ENCODE measurements at regions not wholly inside any gene's neighbourhood (a gene's known extent, or its start where the extent isn't known, plus 50 kb on each side); places are given as distances from the start of the nearest gene placed in this dataset.
"Not testable (repeated sequence)": the region's sequence is repeated elsewhere in the genome, so short reads cannot be mapped to it uniquely, and the experiment has no call there.

GRCh38 chr9:90162326-90162725, 480.3 kb downstream of the DIRAS2 start:
- no peak overlapping the region for H3K27ac ChIP-seq (ENCODE audit: low read depth in 1 of 2, low read length in 2 of 2)
- TF ChIP-seq CTCF (IDR thresholded peaks at IDR 0.05) = no peak
- no peaks in the 10 kb centered on the region for H3K27me3 ChIP-seq (ENCODE audit: control insufficient read depth in 1 of 2, insufficient read depth in 2 of 2, low read length in 2 of 2)
- ChIA-PET POLR2A (no interaction called here), CTCF (no interaction called here)
- Mint-ChIP-seq H3K36me3 (ENCODE audit: low read depth) (no peaks in the 10 kb centered on the region), H3K27ac (no peak overlapping the region), H3K27me3 (peaks cover 6% of the 10 kb centered on the region), H3K4me3 (no peak overlapping the region), H3K4me1 (ENCODE audit: low read depth) (no peaks in the 10 kb centered on the region), H3K9me3 (no peaks in the 10 kb centered on the region)
- no peaks in the 10 kb centered on the region for H3K36me3 ChIP-seq (ENCODE audit: insufficient read depth, low read length)
- H3K4me1 ChIP-seq (ENCODE audit: insufficient read depth, low read length) = peaks cover 8% of the 10 kb centered on the region
- ATAC-seq (ENCODE audit: poor library complexity) (no peak), DNase-seq (no peak)
- intact Hi-C loops (cut with DNase I, micrococcal nuclease) = no loop called here
- no peak overlapping the region for H3K4me3 ChIP-seq (ENCODE audit: low read length)
- peaks cover 0 to 6% of the 10 kb centered on the region in 2 experiments for H3K9me3 ChIP-seq (ENCODE audit: control insufficient read depth in 1 of 2, insufficient read depth in 1 of 2, low read length in 2 of 2)

GRCh38 chr9:90162819-90163218, 479.8 kb downstream of the DIRAS2 start:
- POLR2A ChIA-PET = no interaction called here
- peaks cover 6% of the 10 kb centered on the region for H3K27me3 Mint-ChIP-seq
- H3K4me3 Mint-ChIP-seq = no peak overlapping the region
- DNase-seq (no peak), ATAC-seq (ENCODE audit: poor library complexity) (no peak)
- H3K9me3 Mint-ChIP-seq = no peaks in the 10 kb centered on the region
- Histone ChIP-seq H3K27me3 (ENCODE audit: control insufficient read depth in 1 of 2, insufficient read depth in 2 of 2, low read length in 2 of 2) (no peaks in the 10 kb centered on the region), H3K4me1 (ENCODE audit: insufficient read depth, low read length) (peaks cover 8% of the 10 kb centered on the region), H3K4me3 (ENCODE audit: low read length) (no peak overlapping the region), H3K27ac (ENCODE audit: low read depth in 1 of 2, low read length in 2 of 2) (no peak overlapping the region), H3K9me3 (ENCODE audit: control insufficient read depth in 1 of 2, insufficient read depth in 1 of 2, low read length in 2 of 2) (peaks cover 0 to 6% of the 10 kb centered on the region in 2 experiments), H3K36me3 (ENCODE audit: insufficient read depth, low read length) (no peaks in the 10 kb centered on the region)
- no peaks in the 10 kb centered on the region for H3K4me1 Mint-ChIP-seq (ENCODE audit: low read depth)
- TF ChIP-seq CTCF (IDR thresholded peaks at IDR 0.05) = no peak
- no peaks in the 10 kb centered on the region for H3K36me3 Mint-ChIP-seq (ENCODE audit: low read depth)
- CTCF ChIA-PET = no interaction called here
- intact Hi-C loops (cut with DNase I, micrococcal nuclease) = no loop called here
- no peak overlapping the region for H3K27ac Mint-ChIP-seq

- no peaks in the 10 kb centered on the region for H3K36me3 ChIP-seq (ENCODE audit: insufficient read depth, low read length)
- peaks cover 0 to 6% of the 10 kb centered on the region in 2 experiments for H3K9me3 ChIP-seq (ENCODE audit: control insufficient read depth in 1 of 2, insufficient read depth in 1 of 2, low read length in 2 of 2)
- Mint-ChIP-seq H3K27me3 (no peaks in the 10 kb centered on the region), H3K9me3 (no peaks in the 10 kb centered on the region), H3K4me3 (no peak overlapping the region), H3K27ac (no peak overlapping the region), H3K36me3 (ENCODE audit: low read depth) (no peaks in the 10 kb centered on the region), H3K4me1 (ENCODE audit: low read depth) (no peaks in the 10 kb centered on the region)
- ATAC-seq (ENCODE audit: poor library complexity) = no peak
- ChIA-PET POLR2A (no interaction called here), CTCF (no interaction called here)
- no peak overlapping the region for H3K27ac ChIP-seq (ENCODE audit: low read depth in 1 of 2, low read length in 2 of 2)
- peaks cover 8% of the 10 kb centered on the region for H3K4me1 ChIP-seq (ENCODE audit: insufficient read depth, low read length)
- no peak for DNase-seq
- H3K4me3 ChIP-seq (ENCODE audit: low read length) = no peak overlapping the region
- intact Hi-C loops (cut with DNase I, micrococcal nuclease) = no loop called here
- no peak for TF ChIP-seq CTCF (IDR thresholded peaks at IDR 0.05)
- no peaks in the 10 kb centered on the region for H3K27me3 ChIP-seq (ENCODE audit: control insufficient read depth in 1 of 2, insufficient read depth in 2 of 2, low read length in 2 of 2)
These were observed 477.3 kb downstream of the DIRAS2 start for GRCh38 chr9:90165281-90165680.

- H3K9me3 ChIP-seq (ENCODE audit: control insufficient read depth in 1 of 2, insufficient read depth in 1 of 2, low read length in 2 of 2); H3K36me3 Mint-ChIP-seq (ENCODE audit: low read depth); intact Hi-C loops (cut with DNase I, micrococcal nuclease); H3K4me1 Mint-ChIP-seq (ENCODE audit: low read depth); H3K9me3 Mint-ChIP-seq; H3K27me3 Mint-ChIP-seq; H3K27ac ChIP-seq (ENCODE audit: low read depth in 1 of 2, low read length in 2 of 2); H3K27me3 ChIP-seq (ENCODE audit: control insufficient read depth in 1 of 2, insufficient read depth in 2 of 2, low read length in 2 of 2); ATAC-seq (ENCODE audit: poor library complexity); H3K27ac Mint-ChIP-seq; H3K4me3 ChIP-seq (ENCODE audit: low read length); H3K4me1 ChIP-seq (ENCODE audit: insufficient read depth, low read length); DNase-seq; POLR2A ChIA-PET; CTCF ChIA-PET; H3K4me3 Mint-ChIP-seq; H3K36me3 ChIP-seq (ENCODE audit: insufficient read depth, low read length): not testable (repeated sequence)
These were observed 476.2 kb downstream of the DIRAS2 start for GRCh38 chr9:90166374-90166773.

Measured in CD4-positive, alpha-beta T cell (primary cell).